GM20000 (cell line): ENCODE measurements at regions not wholly inside any gene's neighbourhood (a gene's known extent, or its start where the extent isn't known, plus 50 kb on each side); places are given as distances from the start of the nearest gene placed in this dataset.

Experiments
- DNase-seq: peaks from one replicate; pipeline ENCODE4 v3.0.0; 2012; ENCODE audit warnings: low spot score
- TF ChIP-seq, protein P1 (sequence below): IDR thresholded peaks from 2 replicates; pipeline ENCODE4 v1.5.1; 2012; ENCODE audit warnings: mild to moderate bottlenecking, control low read depth; ENCODE audit errors: extremely low read depth, missing control alignments

DNA sequence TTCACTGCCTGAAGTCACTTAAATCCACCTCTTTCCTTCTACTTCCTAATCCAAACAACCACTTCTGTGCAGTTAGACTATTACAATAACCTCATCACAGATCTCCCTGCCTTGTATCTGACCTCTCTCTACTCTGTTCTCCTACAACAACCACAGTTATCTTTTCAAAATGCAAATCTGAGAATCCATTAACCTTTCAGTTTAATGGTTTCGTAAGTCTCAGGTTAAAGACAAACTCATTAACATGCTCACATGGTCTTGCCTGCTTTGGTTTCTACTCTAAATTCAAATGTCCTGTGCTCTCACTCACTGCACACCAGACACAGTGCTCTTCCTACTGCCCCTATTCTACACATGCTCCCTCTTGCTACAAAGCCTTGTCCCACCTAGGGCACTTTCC lies 406.5 kb upstream of the THBS1 start:
- TF ChIP-seq, protein P1, sequence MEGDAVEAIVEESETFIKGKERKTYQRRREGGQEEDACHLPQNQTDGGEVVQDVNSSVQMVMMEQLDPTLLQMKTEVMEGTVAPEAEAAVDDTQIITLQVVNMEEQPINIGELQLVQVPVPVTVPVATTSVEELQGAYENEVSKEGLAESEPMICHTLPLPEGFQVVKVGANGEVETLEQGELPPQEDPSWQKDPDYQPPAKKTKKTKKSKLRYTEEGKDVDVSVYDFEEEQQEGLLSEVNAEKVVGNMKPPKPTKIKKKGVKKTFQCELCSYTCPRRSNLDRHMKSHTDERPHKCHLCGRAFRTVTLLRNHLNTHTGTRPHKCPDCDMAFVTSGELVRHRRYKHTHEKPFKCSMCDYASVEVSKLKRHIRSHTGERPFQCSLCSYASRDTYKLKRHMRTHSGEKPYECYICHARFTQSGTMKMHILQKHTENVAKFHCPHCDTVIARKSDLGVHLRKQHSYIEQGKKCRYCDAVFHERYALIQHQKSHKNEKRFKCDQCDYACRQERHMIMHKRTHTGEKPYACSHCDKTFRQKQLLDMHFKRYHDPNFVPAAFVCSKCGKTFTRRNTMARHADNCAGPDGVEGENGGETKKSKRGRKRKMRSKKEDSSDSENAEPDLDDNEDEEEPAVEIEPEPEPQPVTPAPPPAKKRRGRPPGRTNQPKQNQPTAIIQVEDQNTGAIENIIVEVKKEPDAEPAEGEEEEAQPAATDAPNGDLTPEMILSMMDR, result no peak
- no peak for DNase-seq

DNA sequence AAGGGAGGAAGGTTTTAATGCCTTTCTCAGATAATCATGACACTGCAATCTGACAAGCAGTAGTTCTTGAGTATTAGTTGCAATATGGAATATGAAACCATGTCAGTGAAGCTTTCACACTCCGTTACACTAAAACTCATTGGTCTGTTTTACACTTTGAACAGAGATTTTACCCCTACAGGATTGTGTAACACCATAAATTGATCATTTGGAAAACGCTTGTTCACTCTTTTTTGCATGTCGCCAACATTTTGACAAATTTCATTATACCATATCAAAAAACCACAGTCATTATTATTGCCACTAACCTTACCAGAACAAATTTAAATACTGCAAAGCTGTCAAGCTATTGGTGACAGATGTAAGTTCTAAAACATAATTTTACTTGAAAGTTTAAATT lies 404.8 kb upstream of the THBS1 start:
- TF ChIP-seq, protein P1, result no peak

DNA sequence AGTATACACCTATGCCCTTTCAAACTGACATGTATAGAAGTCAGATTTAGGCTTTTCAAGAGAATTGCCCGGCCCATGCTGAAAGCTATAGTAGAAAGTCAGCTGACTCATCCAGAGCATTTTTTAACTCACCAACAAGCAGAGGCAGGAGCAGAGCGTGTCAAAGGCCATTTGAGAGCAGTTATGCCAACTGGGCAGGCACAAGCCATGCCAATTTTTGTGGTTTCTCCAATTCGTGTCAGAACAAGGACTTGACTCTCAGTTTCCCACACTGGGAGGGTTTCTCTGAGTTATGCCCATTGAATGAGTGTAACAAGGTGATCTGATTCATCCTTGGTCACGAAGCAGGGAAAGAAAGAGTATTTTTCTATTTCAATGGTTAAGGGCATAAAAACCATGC lies 403.3 kb upstream of the THBS1 start:
- TF ChIP-seq, protein P1, result no peak
- DNase-seq, result no peak

More for the DNA sequence above, 404.8 kb upstream of the THBS1 start:
- DNase-seq, result no peak

DNA sequence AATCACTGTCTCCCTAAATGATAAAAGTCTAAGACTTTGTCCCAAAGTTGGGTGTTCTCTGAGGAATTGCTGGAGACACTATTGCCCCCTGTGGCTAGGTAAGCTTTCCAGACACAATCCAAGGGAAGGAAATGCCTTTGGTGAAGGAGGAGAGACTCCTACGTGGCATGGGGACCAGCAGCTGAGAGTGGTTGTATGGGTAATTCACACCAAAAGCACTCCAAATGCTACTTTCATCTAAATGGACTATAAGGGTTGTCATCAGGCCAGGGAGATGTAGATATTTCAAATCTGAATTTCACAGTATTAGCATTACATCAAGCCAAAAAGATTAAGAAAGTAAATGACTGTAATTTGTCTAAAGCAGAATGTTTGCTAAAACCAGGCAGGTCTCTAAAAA lies 400.8 kb upstream of the THBS1 start:
- TF ChIP-seq, protein P1, result no peak
- DNase-seq, result no peak

DNA sequence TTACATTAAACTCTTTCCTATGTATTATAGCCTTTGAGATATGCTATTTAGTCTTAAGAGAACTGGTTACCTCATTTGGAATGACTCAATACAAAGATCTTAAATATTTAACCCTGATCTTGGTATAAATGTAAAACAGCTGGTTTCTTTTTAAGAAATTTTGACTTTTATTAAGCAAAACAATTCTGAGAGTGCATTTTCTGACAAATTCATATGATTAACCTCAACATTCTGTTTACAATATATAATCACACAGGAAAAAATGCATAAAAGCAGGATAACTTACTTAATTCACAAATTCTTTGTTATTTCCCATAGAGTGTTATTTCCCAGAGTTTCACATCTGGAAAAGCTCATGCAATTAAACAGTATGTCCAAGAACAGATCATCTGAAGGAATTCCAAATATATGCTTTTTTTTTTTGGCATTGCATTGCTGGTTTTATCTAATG lies 400.4 kb upstream of the THBS1 start:
- DNase-seq, result no peak

DNA sequence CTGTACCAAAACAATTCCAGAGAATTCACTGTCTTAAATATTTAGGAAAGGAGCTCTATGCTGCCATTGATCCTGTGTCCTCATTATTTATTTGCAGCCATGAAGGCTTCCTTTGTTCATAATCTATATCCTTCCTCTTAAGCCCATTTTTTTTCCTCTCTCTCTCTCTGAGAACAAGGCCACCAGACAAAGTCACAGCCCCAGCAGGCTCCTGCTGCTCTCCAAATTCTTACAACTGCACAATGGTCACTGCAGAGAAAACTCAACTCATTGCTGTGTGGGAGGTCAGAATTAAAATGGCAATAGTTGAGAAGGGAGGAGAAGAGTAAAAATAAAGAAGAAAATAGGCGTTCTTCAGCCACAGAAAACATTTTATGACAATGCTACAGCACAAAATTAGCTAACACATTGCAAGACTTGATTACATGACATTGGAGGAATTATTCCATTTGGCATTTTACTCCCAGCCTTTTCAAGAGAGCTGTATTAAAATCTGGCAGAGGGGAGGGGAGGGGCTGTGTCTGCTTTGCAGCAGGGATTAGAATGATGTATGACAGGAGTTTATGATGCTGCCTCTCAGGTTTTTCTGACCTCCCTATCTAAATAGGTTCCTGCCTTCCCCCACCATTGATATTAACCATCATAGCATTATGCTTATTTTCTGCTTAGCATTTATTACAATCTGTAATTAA lies 399.7 kb upstream of the THBS1 start:
- TF ChIP-seq, protein P1, result no peak
- DNase-seq, result no peak

More for the DNA sequence above, 400.4 kb upstream of the THBS1 start:
- TF ChIP-seq, protein P1, result no peak

DNA sequence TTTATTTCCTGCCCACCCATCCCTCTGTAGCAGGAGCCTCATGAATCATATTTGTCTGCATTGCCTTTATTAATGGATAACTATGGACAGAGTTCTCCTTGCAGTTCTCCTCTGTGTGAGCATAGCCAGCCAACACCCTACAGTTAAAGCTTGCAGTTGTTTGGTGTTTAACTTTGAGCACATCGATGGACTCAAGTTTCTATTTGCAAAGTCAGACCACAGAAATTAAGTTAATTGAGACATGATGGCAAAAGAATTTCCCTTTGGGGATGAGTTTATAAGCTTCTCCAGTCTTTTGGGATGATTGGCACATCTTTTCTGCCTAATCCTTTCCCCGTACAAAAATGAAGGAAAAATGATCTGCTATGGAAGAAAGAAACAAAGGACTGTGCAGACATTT lies 398.9 kb upstream of the THBS1 start:
- no peak for DNase-seq
- TF ChIP-seq, protein P1, result no peak
